ENCODE measurements at regions not wholly inside any gene's neighbourhood (a gene's known extent, or its start where the extent isn't known, plus 50 kb on each side); places are given as distances from the start of the nearest gene placed in this dataset.
"Not testable (repeated sequence)": the region's sequence is repeated elsewhere in the genome, so short reads cannot be mapped to it uniquely, and the experiment has no call there.

DNA sequence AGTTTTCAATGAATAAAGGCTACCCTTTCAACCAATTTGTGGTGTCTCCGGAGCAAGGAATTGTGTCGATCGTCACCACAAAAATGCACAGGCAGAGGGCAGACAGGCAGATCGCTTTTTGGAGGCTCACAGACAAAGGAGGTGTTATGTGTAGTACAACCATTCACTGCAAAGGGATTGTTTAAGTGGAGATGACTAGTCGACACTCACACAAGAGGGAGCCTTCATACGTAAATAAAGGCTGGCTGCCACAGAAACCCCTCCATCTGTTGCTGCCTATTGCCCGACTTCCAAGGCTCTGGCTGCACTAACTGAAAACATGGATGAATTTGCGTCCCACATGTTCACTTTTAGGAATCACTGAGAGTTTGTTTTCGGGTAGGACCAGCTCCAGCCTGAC, 281.1 kb downstream of the NKX6-1 start:
- Histone ChIP-seq H3K36me3 (no peaks in the 10 kb centered on the region), H3K4me1 (no peaks in the 10 kb centered on the region), H3K27ac (no peak overlapping the region), H3K4me3 (no peak overlapping the region), H3K9me3 (no peaks in the 10 kb centered on the region), H3K27me3 (no peaks in the 10 kb centered on the region)
- TF ChIP-seq POLR2A (IDR thresholded peaks at IDR 0.05) (no peak), POLR2AphosphoS5 (IDR thresholded peaks at IDR 0.05; ENCODE audit: insufficient read depth in 1 of 2, low read depth in 1 of 2) (no peak)
- TF ChIP-seq, protein P1, sequence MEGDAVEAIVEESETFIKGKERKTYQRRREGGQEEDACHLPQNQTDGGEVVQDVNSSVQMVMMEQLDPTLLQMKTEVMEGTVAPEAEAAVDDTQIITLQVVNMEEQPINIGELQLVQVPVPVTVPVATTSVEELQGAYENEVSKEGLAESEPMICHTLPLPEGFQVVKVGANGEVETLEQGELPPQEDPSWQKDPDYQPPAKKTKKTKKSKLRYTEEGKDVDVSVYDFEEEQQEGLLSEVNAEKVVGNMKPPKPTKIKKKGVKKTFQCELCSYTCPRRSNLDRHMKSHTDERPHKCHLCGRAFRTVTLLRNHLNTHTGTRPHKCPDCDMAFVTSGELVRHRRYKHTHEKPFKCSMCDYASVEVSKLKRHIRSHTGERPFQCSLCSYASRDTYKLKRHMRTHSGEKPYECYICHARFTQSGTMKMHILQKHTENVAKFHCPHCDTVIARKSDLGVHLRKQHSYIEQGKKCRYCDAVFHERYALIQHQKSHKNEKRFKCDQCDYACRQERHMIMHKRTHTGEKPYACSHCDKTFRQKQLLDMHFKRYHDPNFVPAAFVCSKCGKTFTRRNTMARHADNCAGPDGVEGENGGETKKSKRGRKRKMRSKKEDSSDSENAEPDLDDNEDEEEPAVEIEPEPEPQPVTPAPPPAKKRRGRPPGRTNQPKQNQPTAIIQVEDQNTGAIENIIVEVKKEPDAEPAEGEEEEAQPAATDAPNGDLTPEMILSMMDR (IDR thresholded peaks at IDR 0.05), result no peak
- no peak for DNase-seq (ENCODE audit: extremely low spot score in 2 of 2)
- intact Hi-C loops (cut with DNase I), result no loop called here

- intact Hi-C loops (cut with DNase I), result no loop called here
- Histone ChIP-seq H3K36me3 (no peaks in the 10 kb centered on the region), H3K4me1 (no peaks in the 10 kb centered on the region), H3K4me3 (no peak overlapping the region), H3K27ac (no peak overlapping the region), H3K27me3 (no peaks in the 10 kb centered on the region), H3K9me3 (no peaks in the 10 kb centered on the region)
- DNase-seq (ENCODE audit: extremely low spot score in 2 of 2), result no peak
- TF ChIP-seq POLR2AphosphoS5 (IDR thresholded peaks at IDR 0.05; ENCODE audit: insufficient read depth in 1 of 2, low read depth in 1 of 2) (no peak), POLR2A (IDR thresholded peaks at IDR 0.05) (no peak)
- TF ChIP-seq, protein P1 (IDR thresholded peaks at IDR 0.05), result no peak
These were observed 283.9 kb downstream of the NKX6-1 start for GRCh38 chr4:84215217-84215616.

- DNase-seq (ENCODE audit: extremely low spot score in 2 of 2); H3K36me3 ChIP-seq; H3K27ac ChIP-seq; H3K9me3 ChIP-seq; H3K4me3 ChIP-seq; H3K4me1 ChIP-seq; H3K27me3 ChIP-seq; intact Hi-C loops (cut with DNase I): not testable (repeated sequence)
These were observed 292.9 kb downstream of the NKX6-1 start for GRCh38 chr4:84206226-84206625.

DNA sequence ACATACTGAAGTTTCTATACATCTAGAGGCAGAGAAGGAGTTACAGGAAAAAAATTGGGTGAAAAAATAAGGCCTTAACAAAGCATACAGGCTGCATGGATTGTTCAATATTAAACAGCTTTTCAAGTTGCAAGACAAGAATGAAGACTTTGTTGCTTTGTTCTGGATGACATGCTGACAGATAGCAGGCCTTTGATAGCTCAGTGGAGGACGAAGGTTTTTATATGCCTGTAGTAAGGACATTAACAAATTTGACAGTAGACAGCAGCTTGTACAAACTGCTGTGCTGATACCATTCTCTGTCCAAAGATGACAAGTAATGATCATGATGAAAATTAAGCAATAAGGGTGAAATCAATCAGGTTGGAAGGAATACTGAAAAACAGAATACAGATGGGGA, 309.9 kb downstream of the NKX6-1 start:
- intact Hi-C loops (cut with DNase I), result no loop called here

DNA sequence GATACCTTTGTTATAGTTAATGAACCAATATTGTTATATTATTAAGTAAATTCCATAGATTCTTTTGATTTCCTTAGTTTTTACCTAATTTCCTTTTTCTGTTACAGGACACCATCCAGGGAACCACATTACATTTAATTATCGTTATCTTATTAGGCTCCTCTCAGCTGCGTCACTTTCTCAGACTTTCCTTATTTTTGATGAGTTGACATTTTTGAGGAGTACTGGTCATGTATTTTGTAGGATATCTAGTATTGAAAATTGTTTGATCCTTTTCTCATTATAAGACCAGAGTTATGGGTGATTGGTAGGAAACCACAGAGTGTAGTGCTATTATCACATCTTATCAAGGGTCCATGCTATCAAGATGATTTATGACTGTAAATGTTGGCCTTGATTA, 319.7 kb downstream of the NKX6-1 start:
- Histone ChIP-seq H3K27ac (no peak overlapping the region), H3K36me3 (no peaks in the 10 kb centered on the region), H3K4me1 (no peaks in the 10 kb centered on the region), H3K9me3 (no peaks in the 10 kb centered on the region), H3K4me3 (no peak overlapping the region), H3K27me3 (no peaks in the 10 kb centered on the region)
- no peak for DNase-seq (ENCODE audit: extremely low spot score in 2 of 2)
- intact Hi-C loops (cut with DNase I), result no loop called here
- TF ChIP-seq, protein P1 (IDR thresholded peaks at IDR 0.05), result no peak
- TF ChIP-seq POLR2AphosphoS5 (IDR thresholded peaks at IDR 0.05; ENCODE audit: insufficient read depth in 1 of 2, low read depth in 1 of 2), result no peak
- TF ChIP-seq POLR2A (IDR thresholded peaks at IDR 0.05), result no peak

More for the DNA sequence above, 309.9 kb downstream of the NKX6-1 start:
- no peaks in the 10 kb centered on the region for H3K4me1 ChIP-seq
- no peaks in the 10 kb centered on the region for H3K36me3 ChIP-seq
- TF ChIP-seq POLR2AphosphoS5 (IDR thresholded peaks at IDR 0.05; ENCODE audit: insufficient read depth in 1 of 2, low read depth in 1 of 2) (no peak), POLR2A (IDR thresholded peaks at IDR 0.05) (no peak)
- TF ChIP-seq, protein P1 (IDR thresholded peaks at IDR 0.05), result no peak
- no peaks in the 10 kb centered on the region for H3K27me3 ChIP-seq
- no peaks in the 10 kb centered on the region for H3K9me3 ChIP-seq
- no peak for DNase-seq (ENCODE audit: extremely low spot score in 2 of 2)
- H3K27ac ChIP-seq, result no peak overlapping the region
- H3K4me3 ChIP-seq, result no peak overlapping the region

Data from vagina (tissue), 2 donors.